Upper lobe of right lung (tissue), 1 donor: ENCODE measurements at regions not wholly inside any gene's neighbourhood (a gene's known extent, or its start where the extent isn't known, plus 50 kb on each side); places are given as distances from the start of the nearest gene placed in this dataset.

ENCODE experiments used
- ATAC-seq: fragments of 200-7000 bp; cut with Tn5 transposase; one replicate; pipeline ENCODE4 v1.9.1; 2020; ENCODE audit warnings: mild to moderate bottlenecking, moderate library complexity
- DNase-seq: peaks from one replicate; pipeline ENCODE4 v3.0.0-alpha.2; 2020
- H3K27ac ChIP-seq: fragments of 200-600 bp; one replicate; pipeline ENCODE4 v1.8.0; 2022
- H3K27me3 ChIP-seq: fragments of 200-600 bp; one replicate; pipeline ENCODE4 v1.8.0; 2022; ENCODE audit warnings: mild to moderate bottlenecking
- H3K36me3 ChIP-seq: fragments of 200-600 bp; one replicate; pipeline ENCODE4 v1.8.0; 2022
- H3K4me1 ChIP-seq: fragments of 200-600 bp; one replicate; pipeline ENCODE4 v1.8.0; 2022
- H3K4me3 ChIP-seq: fragments of 200-600 bp; one replicate; pipeline ENCODE4 v1.8.0; 2022; ENCODE audit warnings: mild to moderate bottlenecking
- H3K9me3 ChIP-seq: fragments of 200-600 bp; one replicate; pipeline ENCODE4 v1.8.0; 2022
- intact Hi-C: fragments of 100-400 bp; cut with DNase I; formaldehyde crosslinking; loops from one replicate; pipeline ENCODE4 v1.11.0; 2022
- TF ChIP-seq, protein P1 (sequence below): fragments of 200-600 bp; IDR thresholded peaks from one replicate; pipeline ENCODE4 v1.8.0; 2022; ENCODE audit warnings: antibody characterized with exemption
- donor health status: DM: no; HTN: yes; CAD: no; lungs with severe emphysema.

DNA sequence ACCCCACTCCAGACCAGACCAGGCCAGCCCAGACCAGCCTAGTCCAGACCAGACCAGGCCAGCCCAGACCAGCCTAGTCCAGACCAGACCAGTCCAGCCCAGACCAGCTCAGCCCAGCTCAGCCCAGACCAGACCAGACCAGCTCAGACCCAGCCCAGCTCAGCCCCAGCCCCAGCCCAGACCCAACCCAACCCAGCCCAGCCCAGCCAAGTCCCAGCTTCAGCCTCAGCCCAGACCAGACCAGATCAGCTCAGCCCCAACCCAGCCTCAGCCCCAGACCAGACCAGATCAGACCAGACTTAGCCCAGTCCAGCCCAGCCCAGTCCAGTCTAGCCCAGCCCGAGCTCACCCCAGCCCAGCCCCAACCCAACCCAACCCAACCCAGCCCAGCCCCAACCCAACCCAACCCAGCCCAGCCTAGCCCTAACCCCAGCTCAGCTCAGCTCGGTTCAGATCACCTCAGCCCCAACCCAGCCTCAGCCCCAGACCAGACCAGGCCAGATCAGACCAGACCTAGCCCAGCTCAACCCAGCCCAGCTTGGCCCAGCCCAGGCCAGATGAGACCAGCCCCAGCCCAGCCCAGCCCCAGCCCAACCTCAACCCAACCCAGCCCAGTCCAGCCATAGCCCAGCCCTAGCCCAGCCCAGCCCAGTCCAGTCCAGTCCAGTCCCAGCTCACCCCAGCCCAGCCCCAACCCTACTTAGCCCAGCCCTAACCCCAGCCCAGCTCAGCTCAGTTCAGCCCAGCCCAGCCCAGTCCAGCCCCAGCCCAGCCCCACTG lies 204.7 kb downstream of the BCL11B start:
- Histone ChIP-seq H3K36me3 (no peaks in the 10 kb centered on the region), H3K27me3 (no peaks in the 10 kb centered on the region), H3K4me1 (no peaks in the 10 kb centered on the region), H3K4me3 (no peak overlapping the region), H3K9me3 (peaks cover 7% of the 10 kb centered on the region), H3K27ac (no peak overlapping the region)
- TF ChIP-seq, protein P1, sequence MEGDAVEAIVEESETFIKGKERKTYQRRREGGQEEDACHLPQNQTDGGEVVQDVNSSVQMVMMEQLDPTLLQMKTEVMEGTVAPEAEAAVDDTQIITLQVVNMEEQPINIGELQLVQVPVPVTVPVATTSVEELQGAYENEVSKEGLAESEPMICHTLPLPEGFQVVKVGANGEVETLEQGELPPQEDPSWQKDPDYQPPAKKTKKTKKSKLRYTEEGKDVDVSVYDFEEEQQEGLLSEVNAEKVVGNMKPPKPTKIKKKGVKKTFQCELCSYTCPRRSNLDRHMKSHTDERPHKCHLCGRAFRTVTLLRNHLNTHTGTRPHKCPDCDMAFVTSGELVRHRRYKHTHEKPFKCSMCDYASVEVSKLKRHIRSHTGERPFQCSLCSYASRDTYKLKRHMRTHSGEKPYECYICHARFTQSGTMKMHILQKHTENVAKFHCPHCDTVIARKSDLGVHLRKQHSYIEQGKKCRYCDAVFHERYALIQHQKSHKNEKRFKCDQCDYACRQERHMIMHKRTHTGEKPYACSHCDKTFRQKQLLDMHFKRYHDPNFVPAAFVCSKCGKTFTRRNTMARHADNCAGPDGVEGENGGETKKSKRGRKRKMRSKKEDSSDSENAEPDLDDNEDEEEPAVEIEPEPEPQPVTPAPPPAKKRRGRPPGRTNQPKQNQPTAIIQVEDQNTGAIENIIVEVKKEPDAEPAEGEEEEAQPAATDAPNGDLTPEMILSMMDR: no peak
- ATAC-seq (no peak), DNase-seq (no peak)
- intact Hi-C loops: no loop called here

DNA sequence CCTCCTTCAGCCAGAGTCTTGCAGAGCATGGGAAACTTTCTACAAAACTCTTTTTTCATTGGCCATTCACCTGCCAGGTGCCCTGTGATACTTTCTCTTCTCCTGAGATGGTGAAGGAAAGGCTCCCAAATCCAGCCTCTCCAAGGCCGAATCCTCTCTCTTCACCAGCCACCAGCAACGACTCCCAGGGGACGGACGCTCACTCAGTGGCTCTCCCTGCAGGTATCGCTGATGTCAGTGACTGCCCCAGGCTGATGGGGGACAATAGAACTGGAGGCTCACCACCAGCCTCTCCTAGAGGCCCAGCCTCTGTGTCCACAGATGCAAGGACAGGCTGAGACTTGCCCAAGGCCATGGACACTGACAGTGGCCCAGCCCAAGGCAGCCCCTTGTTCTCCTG lies 204.1 kb downstream of the BCL11B start:
- H3K4me3 ChIP-seq: no peak overlapping the region
- intact Hi-C loops: no loop called here
- peaks cover 7% of the 10 kb centered on the region for H3K9me3 ChIP-seq
- no peaks in the 10 kb centered on the region for H3K36me3 ChIP-seq
- no peak for DNase-seq
- no peak for ATAC-seq
- no peak overlapping the region for H3K27ac ChIP-seq
- H3K27me3 ChIP-seq: no peaks in the 10 kb centered on the region
- TF ChIP-seq, protein P1: no peak
- no peaks in the 10 kb centered on the region for H3K4me1 ChIP-seq

DNA sequence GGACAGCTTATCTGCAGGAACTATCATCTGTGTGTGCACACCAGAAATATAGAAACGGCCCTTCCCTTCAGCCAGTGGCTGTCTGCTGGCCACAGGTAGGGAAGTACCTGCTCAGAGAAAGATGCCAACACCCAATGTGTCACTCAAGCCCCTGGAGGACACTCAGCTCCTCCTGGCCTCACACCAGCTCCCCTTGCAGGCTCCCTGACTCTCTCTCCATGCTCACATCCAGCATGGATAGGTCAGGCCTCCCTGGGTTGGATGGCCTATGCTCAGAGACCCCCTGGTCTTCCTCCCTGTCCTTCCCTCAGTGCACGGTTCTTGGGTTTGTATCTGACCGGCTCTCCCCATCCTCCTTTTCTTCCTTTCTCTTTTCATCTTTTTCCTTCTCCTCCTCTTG lies 202.1 kb downstream of the BCL11B start:
- ATAC-seq: no peak
- peaks cover 7% of the 10 kb centered on the region for H3K9me3 ChIP-seq
- H3K4me1 ChIP-seq: no peaks in the 10 kb centered on the region
- no peak for DNase-seq
- no peak overlapping the region for H3K4me3 ChIP-seq
- H3K27ac ChIP-seq: no peak overlapping the region
- H3K36me3 ChIP-seq: no peaks in the 10 kb centered on the region
- no peaks in the 10 kb centered on the region for H3K27me3 ChIP-seq
- intact Hi-C loops: no loop called here
- TF ChIP-seq, protein P1: no peak

DNA sequence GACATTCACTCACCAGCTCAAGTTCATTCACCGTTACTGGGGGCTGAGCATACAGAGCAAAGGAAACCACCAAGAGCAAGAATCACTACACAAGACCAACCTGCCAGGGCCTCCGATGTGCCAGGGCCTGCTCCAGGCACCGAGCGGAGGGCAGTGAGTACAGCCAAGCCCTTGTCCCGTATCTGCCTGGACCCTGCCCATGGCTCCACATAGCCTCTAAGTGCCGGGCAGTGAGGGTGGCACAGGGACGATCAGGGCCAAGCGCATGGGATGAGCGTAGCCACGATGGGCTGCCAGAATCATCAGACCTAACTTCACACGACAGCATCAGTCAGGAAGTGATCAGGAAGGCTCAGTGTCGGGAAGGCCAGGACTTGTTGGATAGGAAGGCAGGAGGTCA lies 199.6 kb downstream of the BCL11B start:
- Histone ChIP-seq H3K27ac (no peak overlapping the region), H3K4me3 (no peak overlapping the region), H3K36me3 (no peaks in the 10 kb centered on the region), H3K4me1 (no peaks in the 10 kb centered on the region), H3K27me3 (no peaks in the 10 kb centered on the region), H3K9me3 (peaks cover 7% of the 10 kb centered on the region)
- ATAC-seq (no peak), DNase-seq (no peak)
- intact Hi-C loops: no loop called here
- TF ChIP-seq, protein P1: no peak

DNA sequence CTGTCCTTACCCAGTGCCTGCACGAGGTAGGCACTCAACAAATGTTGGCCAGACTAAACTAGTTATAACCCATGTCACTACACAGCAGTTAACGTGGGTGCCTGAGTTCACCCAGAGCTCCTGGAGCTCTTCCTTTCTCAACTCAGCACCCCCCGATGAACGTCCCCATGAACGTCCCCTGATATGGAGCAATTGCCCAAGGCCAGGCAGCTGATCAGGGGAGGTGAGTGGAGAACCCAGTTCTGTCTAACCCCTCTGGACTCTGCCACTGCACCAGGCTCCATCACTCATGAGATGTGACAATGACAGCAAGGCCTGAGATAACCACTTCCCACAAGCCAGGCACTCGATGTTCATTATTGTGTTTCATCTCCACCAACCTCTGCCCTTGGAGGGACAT lies 199.0 kb downstream of the BCL11B start:
- ATAC-seq (no peak), DNase-seq (no peak)
- peaks cover 7% of the 10 kb centered on the region for H3K9me3 ChIP-seq
- H3K36me3 ChIP-seq: no peaks in the 10 kb centered on the region
- H3K4me3 ChIP-seq: no peak overlapping the region
- H3K27ac ChIP-seq: no peak overlapping the region
- no peaks in the 10 kb centered on the region for H3K4me1 ChIP-seq
- TF ChIP-seq, protein P1: no peak
- intact Hi-C loops: no loop called here
- no peaks in the 10 kb centered on the region for H3K27me3 ChIP-seq

DNA sequence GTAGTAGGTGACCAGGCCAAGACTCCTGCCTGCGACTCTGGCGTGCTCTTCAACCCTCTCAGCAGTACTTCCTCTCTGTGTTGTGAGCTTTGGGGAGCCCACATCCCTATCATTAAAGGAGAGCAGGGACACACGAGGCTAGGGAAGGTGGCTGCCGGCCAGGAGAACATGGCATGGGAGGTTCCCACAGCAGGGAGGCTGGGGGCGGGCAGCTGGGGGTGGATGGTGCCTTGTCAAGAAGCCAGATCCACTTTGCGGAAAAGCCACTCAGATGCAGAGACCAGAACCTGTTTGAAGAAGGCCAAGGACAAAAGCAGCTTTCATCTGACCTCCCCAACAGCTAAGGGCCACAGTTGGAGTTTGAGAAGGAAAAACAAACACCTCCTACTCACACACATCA lies 198.6 kb downstream of the BCL11B start:
- Histone ChIP-seq H3K4me3 (no peak overlapping the region), H3K4me1 (no peaks in the 10 kb centered on the region), H3K36me3 (no peaks in the 10 kb centered on the region), H3K27me3 (no peaks in the 10 kb centered on the region), H3K27ac (no peak overlapping the region), H3K9me3 (peaks cover 7% of the 10 kb centered on the region)
- TF ChIP-seq, protein P1: no peak
- ATAC-seq (no peak), DNase-seq (no peak)
- intact Hi-C loops: no loop called here
